ENCODE measurements at regions not wholly inside any gene's neighbourhood (a gene's known extent, or its start where the extent isn't known, plus 50 kb on each side); places are given as distances from the start of the nearest gene placed in this dataset.

DNA sequence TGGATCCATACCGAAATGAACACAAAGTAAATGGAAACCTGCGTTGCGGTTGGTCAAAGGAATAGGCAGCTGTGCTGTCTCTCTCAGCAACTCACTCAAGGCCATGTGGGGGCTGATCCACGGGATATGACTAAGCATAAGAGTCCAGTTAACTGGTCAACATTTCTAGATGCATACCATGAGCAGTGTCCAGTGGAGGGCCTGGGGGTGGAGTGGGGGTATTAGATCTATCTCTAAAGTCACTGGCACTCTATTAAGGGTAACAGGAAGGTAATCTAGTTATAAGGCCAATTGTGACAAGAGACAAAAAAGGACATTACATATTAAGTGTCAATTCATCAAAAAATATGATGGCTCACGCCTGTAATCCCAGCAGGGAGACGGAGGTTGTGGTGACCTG lies 136.8 kb downstream of the TTC32 start:
- no peak overlapping the region for H3K27ac ChIP-seq (ENCODE audit: extremely low read depth, low read depth, low read length)
- POLR2A ChIA-PET: no interaction called here
- H3K9me3 ChIP-seq (ENCODE audit: control insufficient read depth, insufficient read depth, low read depth, low read length): no peaks in the 10 kb centered on the region
- TF ChIP-seq ZNF571 (tag by site-specific recombination; IDR thresholded peaks at IDR 0.05) (no peak), RBAK (tag by site-specific recombination; IDR thresholded peaks at IDR 0.05) (no peak), ZNF830 (tag by site-specific recombination; IDR thresholded peaks at IDR 0.05; ENCODE audit: low read depth) (no peak), ZNF221 (tag by site-specific recombination; IDR thresholded peaks at IDR 0.05; ENCODE audit: borderline replicate concordance) (no peak), PATZ1 (tag by site-specific recombination; IDR thresholded peaks at IDR 0.05) (no peak), ZEB2 (tag by site-specific recombination; IDR thresholded peaks at IDR 0.05) (no peak), ZNF280C (tag by site-specific recombination; IDR thresholded peaks at IDR 0.05) (no peak), ZNF26 (tag by site-specific recombination; IDR thresholded peaks at IDR 0.05) (no peak), ZBTB48 (tag by site-specific recombination; IDR thresholded peaks at IDR 0.05) (no peak), YY1 (tag by site-specific recombination; IDR thresholded peaks at IDR 0.05) (no peak), SP3 (tag by site-specific recombination; IDR thresholded peaks at IDR 0.05) (no peak), ZNF561 (tag by site-specific recombination; IDR thresholded peaks at IDR 0.05; ENCODE audit: borderline replicate concordance) (no peak), ZNF335 (tag by site-specific recombination; conservative IDR thresholded peaks at IDR 0.05) (no peak)
- CTCF ChIA-PET: interaction anchor here (0.6 kb wide), 1 partner anchor 931 kb away, joined by 3 read pairs; no protein-coding TSS in a partner anchor
- H3K4me1 ChIP-seq (ENCODE audit: control insufficient read depth, insufficient read depth, low read length): no peaks in the 10 kb centered on the region
- H3K36me3 ChIP-seq (ENCODE audit: control insufficient read depth in 2 of 2, insufficient read depth in 1 of 2, low read length in 2 of 2): no peaks in the 10 kb centered on the region
- H3K4me3 ChIP-seq (ENCODE audit: low read depth, low read length): no peak overlapping the region

GRCh38 chr2:19763731-19764130 lies 138.1 kb downstream of the TTC32 start:
- Histone ChIP-seq H3K4me3 (ENCODE audit: low read depth, low read length) (no peak overlapping the region), H3K36me3 (ENCODE audit: control insufficient read depth in 2 of 2, insufficient read depth in 1 of 2, low read length in 2 of 2) (no peaks in the 10 kb centered on the region), H3K9me3 (ENCODE audit: control insufficient read depth, insufficient read depth, low read depth, low read length) (no peaks in the 10 kb centered on the region), H3K27ac (ENCODE audit: extremely low read depth, low read depth, low read length) (no peak overlapping the region), H3K4me1 (ENCODE audit: control insufficient read depth, insufficient read depth, low read length) (no peaks in the 10 kb centered on the region)
- no peak for TF ChIP-seq ZNF37A (tag by site-specific recombination; IDR thresholded peaks at IDR 0.05)
- no peak for TF ChIP-seq REST (tag by site-specific recombination; IDR thresholded peaks at IDR 0.05)
- TF ChIP-seq ZNF610 (tag by site-specific recombination; IDR thresholded peaks at IDR 0.05; ENCODE audit: borderline replicate concordance): no peak
- TF ChIP-seq ZNF701 (tag by site-specific recombination; IDR thresholded peaks at IDR 0.05): no peak
- TF ChIP-seq PRDM6 (tag by site-specific recombination; IDR thresholded peaks at IDR 0.05): no peak
- TF ChIP-seq ZNF660 (tag by site-specific recombination; IDR thresholded peaks at IDR 0.05): no peak
- TF ChIP-seq ZNF558 (tag by site-specific recombination; IDR thresholded peaks at IDR 0.05): no peak
- no peak for TF ChIP-seq ATF2 (tag by site-specific recombination; IDR thresholded peaks at IDR 0.05; ENCODE audit: low read depth)
- no peak for TF ChIP-seq TRIM28 (IDR thresholded peaks at IDR 0.05; ENCODE audit: borderline replicate concordance, low read length)
- no peak for TF ChIP-seq ZNF768 (tag by site-specific recombination; IDR thresholded peaks at IDR 0.05)
- CTCF ChIA-PET: interaction anchor here (0.6 kb wide), 1 partner anchor 53 kb away, joined by 3 read pairs; no protein-coding TSS in a partner anchor
- POLR2A ChIA-PET: no interaction called here
